Stomach (tissue), 8 donors: ENCODE measurements at regions not wholly inside any gene's neighbourhood (a gene's known extent, or its start where the extent isn't known, plus 50 kb on each side); places are given as distances from the start of the nearest gene placed in this dataset.

ENCODE experiments used
- DNase-seq, 2 donors: peaks; one replicate each; pipeline versions ENCODE4 v3.0.0 to v3.0.0-alpha.2; 2013 to 2019
- H3K27ac ChIP-seq, 5 donors: fragments of 200-600 bp in 4 of 5; sonication (generic) in 4 of 5; one replicate each; pipeline ENCODE4 v1.5.1; 2013 to 2019; ENCODE audit warnings: mild to moderate bottlenecking in 1 of 5, moderate library complexity in 1 of 5
- H3K27me3 ChIP-seq, 3 donors: fragments of 200-600 bp; sonication (generic); one replicate each; pipeline ENCODE4 v1.5.1; 2017 to 2019; ENCODE audit warnings: mixed run types in 1 of 3
- H3K36me3 ChIP-seq, 4 donors: fragments of 200-600 bp; sonication (generic); 1 replicate in 3 of 4; 2 replicates in 1 of 4; pipeline ENCODE4 v1.5.1; 2016 to 2019
- H3K4me1 ChIP-seq, 4 donors: fragments of 200-600 bp; sonication (generic); one replicate each; pipeline ENCODE4 v1.5.1; 2016 to 2019
- H3K4me3 ChIP-seq, 4 donors: fragments of 200-600 bp; sonication (generic) in 3 of 4; one replicate each; pipeline ENCODE4 v1.5.1; 2016 to 2019; ENCODE audit warnings: mild to moderate bottlenecking in 1 of 4
- H3K9me3 ChIP-seq, 4 donors: fragments of 200-600 bp; sonication (generic); one replicate each; pipeline ENCODE4 v1.5.1; 2016 to 2019
- EP300 ChIP-seq: sonication (generic); formaldehyde crosslinking; IDR thresholded peaks from one replicate; pipeline ENCODE4 v1.6.1; 2017; ENCODE audit warnings: antibody characterized with exemption
- POLR2A ChIP-seq, 4 donors: fragments of 450-650 bp; IDR thresholded peaks; one replicate each; pipeline ENCODE4 v1.6.1; 2016; ENCODE audit warnings: antibody characterized with exemption in 4 of 4, control low read depth in 2 of 4, mild to moderate bottlenecking in 1 of 4, moderate library complexity in 1 of 4
- POLR2AphosphoS5 ChIP-seq, 3 donors: sonication (generic); formaldehyde crosslinking; IDR thresholded peaks; one replicate each; pipeline ENCODE4 v1.6.1; 2016; ENCODE audit warnings: antibody characterized with exemption in 3 of 3
- WGBS, 5 donors: extraction: QIAGEN DNeasy Blood & Tissue Kit in 3 of 5; methylation state at CpG; one replicate each; pipeline versions ENCODE4 v1.1.5 to v1.1.7; 2013 to 2018; 5-methylcytosine and 5-hydroxymethylcytosine counted together
- intact Hi-C: fragments of 100-400 bp; cut with DNase I; formaldehyde crosslinking; loops from one replicate; pipeline ENCODE4 v1.15.1; 2023; ENCODE audit warnings: low total_unique reads
- TF ChIP-seq, protein P1 (sequence below), 7 experiments: fragments of 450-650 bp in 4 of 7; fragments of 200-600 bp in 3 of 7; sonication (generic) in 3 of 7; IDR thresholded peaks; one replicate each; pipeline ENCODE4 v1.5.1; 2016 to 2019; ENCODE audit warnings: antibody characterized with exemption in 7 of 7, control low read depth in 2 of 7, mild to moderate bottlenecking in 1 of 7
- donor health status: healthy with polysubstance abuse.
- donor health status: Bipolar disorder and iron deficiency.
- donor health status: healthy.

DNA sequence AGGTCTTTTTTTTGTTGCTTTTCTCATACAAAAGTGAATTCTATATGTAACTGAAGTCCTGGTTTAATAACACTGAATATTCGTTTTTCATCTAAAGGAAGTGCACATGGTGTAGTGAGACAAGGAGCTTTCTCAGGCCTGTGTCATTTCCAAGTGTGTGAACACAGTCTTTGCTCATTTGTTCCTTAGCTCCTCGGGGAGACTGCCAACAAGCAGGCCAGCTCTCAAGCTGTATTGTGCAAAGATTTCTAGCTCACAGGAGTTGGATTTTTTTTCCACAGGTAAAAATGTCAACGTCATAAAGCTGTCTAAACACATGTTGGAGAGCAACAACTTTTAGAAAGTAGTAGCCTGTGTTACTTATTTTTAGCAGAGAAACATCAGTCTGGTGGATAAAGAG is 87.8 kb upstream of the S1PR1 start:
- no peaks in the 10 kb centered on the region for H3K36me3 ChIP-seq
- no peak overlapping the region for H3K27ac ChIP-seq
- H3K4me1 ChIP-seq = no peaks in the 10 kb centered on the region
- no peaks in the 10 kb centered on the region for H3K9me3 ChIP-seq
- intact Hi-C loops = no loop called here
- no peak for TF ChIP-seq POLR2AphosphoS5 (IDR thresholded peaks at IDR 0.05)
- peak in 1 of 2 donors; percentile 32 for DNase-seq
- 9 to 25% (median 11%) methylated on average over 3 of the region's 3 CpGs for WGBS, 5 donors
- H3K4me3 ChIP-seq = no peak overlapping the region
- no peaks in the 10 kb centered on the region for H3K27me3 ChIP-seq

DNA sequence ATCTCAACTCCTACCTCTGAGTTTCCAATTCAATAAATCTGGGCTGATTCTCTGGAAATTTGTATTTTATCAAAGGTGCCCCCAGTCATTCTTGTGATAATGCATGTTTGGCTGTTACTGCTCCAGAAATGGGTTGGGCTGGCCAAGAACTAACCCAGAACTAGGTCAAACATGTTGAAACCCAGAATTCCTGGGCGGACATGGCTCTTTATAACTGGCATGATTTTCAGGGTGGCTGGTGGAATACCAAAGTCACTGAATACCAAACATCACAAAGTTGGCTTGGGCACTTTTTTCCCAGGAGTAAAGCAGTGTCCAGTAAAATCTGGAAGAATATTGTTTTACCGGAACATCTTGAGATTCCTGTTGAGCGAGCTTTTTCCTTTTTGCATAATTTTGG is 89.4 kb upstream of the S1PR1 start:
- Histone ChIP-seq H3K9me3 (no peaks in the 10 kb centered on the region), H3K4me1 (no peaks in the 10 kb centered on the region), H3K27ac (no peak overlapping the region), H3K36me3 (no peaks in the 10 kb centered on the region), H3K27me3 (no peaks in the 10 kb centered on the region), H3K4me3 (no peak overlapping the region)
- TF ChIP-seq POLR2AphosphoS5 (IDR thresholded peaks at IDR 0.05) = no peak
- TF ChIP-seq POLR2A (IDR thresholded peaks at IDR 0.05) = no peak
- TF ChIP-seq, protein P1, sequence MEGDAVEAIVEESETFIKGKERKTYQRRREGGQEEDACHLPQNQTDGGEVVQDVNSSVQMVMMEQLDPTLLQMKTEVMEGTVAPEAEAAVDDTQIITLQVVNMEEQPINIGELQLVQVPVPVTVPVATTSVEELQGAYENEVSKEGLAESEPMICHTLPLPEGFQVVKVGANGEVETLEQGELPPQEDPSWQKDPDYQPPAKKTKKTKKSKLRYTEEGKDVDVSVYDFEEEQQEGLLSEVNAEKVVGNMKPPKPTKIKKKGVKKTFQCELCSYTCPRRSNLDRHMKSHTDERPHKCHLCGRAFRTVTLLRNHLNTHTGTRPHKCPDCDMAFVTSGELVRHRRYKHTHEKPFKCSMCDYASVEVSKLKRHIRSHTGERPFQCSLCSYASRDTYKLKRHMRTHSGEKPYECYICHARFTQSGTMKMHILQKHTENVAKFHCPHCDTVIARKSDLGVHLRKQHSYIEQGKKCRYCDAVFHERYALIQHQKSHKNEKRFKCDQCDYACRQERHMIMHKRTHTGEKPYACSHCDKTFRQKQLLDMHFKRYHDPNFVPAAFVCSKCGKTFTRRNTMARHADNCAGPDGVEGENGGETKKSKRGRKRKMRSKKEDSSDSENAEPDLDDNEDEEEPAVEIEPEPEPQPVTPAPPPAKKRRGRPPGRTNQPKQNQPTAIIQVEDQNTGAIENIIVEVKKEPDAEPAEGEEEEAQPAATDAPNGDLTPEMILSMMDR (IDR thresholded peaks at IDR 0.05) = no peak
- TF ChIP-seq EP300 = no peak
- WGBS, 5 donors = 85 to 92% (median 90%) methylated on average over 3 of the region's 3 CpGs
- no peak for DNase-seq
- intact Hi-C loops = no loop called here

DNA sequence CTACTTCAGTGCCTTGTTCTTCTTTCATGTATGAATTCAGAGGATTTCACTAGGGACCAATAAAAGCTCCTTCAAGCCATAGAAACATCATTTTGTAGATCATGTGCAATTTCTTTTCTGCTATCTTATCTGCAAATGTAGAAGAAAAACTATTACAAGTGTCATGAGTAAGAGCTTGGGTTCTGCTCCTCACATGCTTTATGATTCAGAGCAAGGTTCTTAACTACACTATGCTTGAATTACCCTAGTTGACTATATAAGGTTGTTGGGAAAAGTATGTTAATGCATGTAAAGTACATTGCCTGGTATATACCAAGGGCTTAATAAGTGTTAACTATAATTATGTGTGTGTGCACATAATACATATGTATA is 91.4 kb upstream of the S1PR1 start:
- H3K27ac ChIP-seq = no peak overlapping the region
- DNase-seq = no peak
- intact Hi-C loops = no loop called here

DNA sequence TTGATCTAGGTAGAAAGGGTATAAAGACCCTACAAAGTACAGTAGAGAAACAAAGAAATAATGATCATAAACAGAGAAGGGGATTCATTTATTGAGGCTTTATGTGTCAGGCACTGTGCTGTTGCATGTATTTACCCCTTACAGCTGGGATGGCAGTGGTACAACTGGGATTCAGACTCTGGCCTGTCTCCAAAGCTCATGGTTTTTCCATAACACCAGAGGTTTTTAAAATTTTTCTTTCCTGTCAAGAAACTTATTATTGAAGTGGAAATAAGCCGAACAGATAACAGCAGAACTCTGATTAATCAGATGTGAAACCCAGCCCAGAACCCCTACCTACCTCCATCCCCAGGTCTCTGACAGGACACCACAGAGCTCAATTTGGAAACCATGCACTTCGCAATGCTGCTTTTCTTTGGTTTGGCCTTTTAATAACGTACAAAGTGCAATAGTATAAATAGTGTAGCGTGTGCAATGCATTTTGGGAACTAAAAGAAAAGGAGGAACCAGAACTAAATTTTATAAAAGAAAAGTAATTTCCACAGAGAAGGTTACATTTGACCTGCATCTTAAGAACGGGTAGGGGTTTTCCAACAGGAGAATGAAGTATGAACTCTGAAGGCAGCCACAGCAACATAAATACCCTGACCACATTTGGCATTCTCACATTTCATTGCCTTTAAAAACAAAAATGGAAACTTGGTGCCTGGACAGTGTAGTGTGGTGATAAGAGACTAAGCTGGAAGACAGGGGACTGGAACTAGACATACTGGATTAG is 92.0 kb upstream of the S1PR1 start:
- no peaks in the 10 kb centered on the region for H3K36me3 ChIP-seq
- no peak for DNase-seq
- H3K27ac ChIP-seq = no peak overlapping the region
- TF ChIP-seq EP300 (no peak), POLR2AphosphoS5 (IDR thresholded peaks at IDR 0.05) (no peak), POLR2A (IDR thresholded peaks at IDR 0.05) (no peak)
- TF ChIP-seq, protein P1 (IDR thresholded peaks at IDR 0.05) = no peak
- H3K4me3 ChIP-seq = no peak overlapping the region
- WGBS, 5 donors = 83 to 95% (median 86%) methylated on average over 5 of the region's 5 CpGs
- H3K27me3 ChIP-seq = no peaks in the 10 kb centered on the region
- no peaks in the 10 kb centered on the region for H3K4me1 ChIP-seq
- intact Hi-C loops = no loop called here
- H3K9me3 ChIP-seq = no peaks in the 10 kb centered on the region

More for the DNA sequence above, 91.4 kb upstream of the S1PR1 start:
- H3K36me3 ChIP-seq = no peaks in the 10 kb centered on the region
- H3K4me3 ChIP-seq = no peak overlapping the region
- H3K4me1 ChIP-seq = no peaks in the 10 kb centered on the region
- H3K27me3 ChIP-seq = no peaks in the 10 kb centered on the region
- TF ChIP-seq EP300 = no peak
- TF ChIP-seq POLR2A (IDR thresholded peaks at IDR 0.05) = no peak
- no peak for TF ChIP-seq POLR2AphosphoS5 (IDR thresholded peaks at IDR 0.05)
- TF ChIP-seq, protein P1 (IDR thresholded peaks at IDR 0.05) = no peak
- H3K9me3 ChIP-seq = no peaks in the 10 kb centered on the region

DNA sequence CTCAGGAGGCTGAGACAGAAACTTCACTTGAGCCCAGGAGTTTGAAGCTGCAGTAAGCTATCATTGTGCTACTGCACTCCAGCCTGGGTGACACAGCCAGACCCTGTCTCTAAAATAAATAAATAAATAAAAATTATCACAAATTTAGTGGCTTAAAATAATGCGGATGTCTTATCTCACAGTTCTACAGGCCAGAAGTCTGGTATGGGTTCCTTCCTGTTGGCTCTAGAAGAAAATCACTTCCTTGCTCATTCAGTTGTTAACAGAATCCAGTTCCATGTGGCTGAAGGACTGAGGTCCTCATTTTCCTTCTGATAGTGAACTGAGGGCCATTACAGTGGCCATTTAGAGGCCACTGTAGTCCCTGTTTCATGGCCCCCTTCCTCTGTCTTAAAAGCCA is 94.6 kb upstream of the S1PR1 start:
- no peak overlapping the region for H3K4me3 ChIP-seq
- no peaks in the 10 kb centered on the region for H3K9me3 ChIP-seq
- intact Hi-C loops = no loop called here
- H3K27me3 ChIP-seq = no peaks in the 10 kb centered on the region
- no peak for DNase-seq
- TF ChIP-seq POLR2AphosphoS5 (IDR thresholded peaks at IDR 0.05) (no peak), POLR2A (IDR thresholded peaks at IDR 0.05) (no peak), EP300 (no peak)
- H3K27ac ChIP-seq = no peak overlapping the region
- WGBS, 5 donors = 45 to 74% (median 62%) methylated on average over 1 of the region's 1 CpG
- H3K4me1 ChIP-seq = peaks cover 0 to 4% (median under 1%) of the 10 kb centered on the region in 4 donors
- H3K36me3 ChIP-seq = no peaks in the 10 kb centered on the region
